ENCODE measurements at regions not wholly inside any gene's neighbourhood (a gene's known extent, or its start where the extent isn't known, plus 50 kb on each side); places are given as distances from the start of the nearest gene placed in this dataset.

DNA sequence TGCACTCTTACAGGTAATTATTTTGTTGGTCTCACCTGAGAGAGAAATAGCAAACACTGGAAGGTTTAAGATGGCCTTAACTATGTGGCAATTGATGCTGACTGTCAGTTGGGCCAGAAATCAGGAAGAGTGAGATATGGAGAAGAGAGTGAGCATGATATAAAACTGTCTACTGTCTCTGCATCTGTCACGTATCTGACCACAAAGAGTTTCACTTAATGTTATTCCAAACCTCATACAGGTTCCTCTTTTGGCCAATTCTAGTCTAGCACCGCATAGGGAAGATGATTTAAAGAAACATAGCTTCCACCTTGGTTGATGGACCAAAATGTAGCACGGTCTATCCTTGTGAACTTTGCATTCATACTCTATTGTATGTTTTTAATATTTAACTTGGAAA, 381.0 kb upstream of the BOD1L1 start:
- no peak for DNase-seq
- intact Hi-C loops (cut with DNase I): no loop called here

GRCh38 chr4:14018191-14018853, 390.8 kb upstream of the BOD1L1 start:
- no peak for DNase-seq
- intact Hi-C loops (cut with DNase I): no loop called here

GRCh38 chr4:14022456-14022855, 394.9 kb upstream of the BOD1L1 start:
- DNase-seq: no peak
- intact Hi-C loops (cut with DNase I): no loop called here

DNA sequence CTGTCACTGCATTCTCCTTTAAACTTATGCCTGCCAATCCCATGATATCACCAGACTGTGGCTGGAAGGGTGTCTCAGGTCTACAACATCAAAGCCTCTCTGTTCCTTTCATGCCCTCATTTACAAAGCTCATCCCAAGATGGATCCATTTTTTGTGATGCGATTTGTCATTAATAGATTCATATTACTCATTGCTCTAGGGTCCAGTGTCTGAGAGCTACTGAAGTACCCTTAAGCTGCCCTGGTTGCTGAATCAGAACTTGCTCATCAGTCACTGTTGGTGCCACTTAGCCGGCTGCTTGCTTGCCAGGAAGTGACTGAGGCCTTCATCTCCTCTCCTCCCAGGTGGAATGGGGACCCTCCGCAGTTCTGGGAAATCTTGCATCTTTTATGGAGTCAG, 395.5 kb upstream of the BOD1L1 start:
- no peak for DNase-seq
- intact Hi-C loops (cut with DNase I): no loop called here

DNA sequence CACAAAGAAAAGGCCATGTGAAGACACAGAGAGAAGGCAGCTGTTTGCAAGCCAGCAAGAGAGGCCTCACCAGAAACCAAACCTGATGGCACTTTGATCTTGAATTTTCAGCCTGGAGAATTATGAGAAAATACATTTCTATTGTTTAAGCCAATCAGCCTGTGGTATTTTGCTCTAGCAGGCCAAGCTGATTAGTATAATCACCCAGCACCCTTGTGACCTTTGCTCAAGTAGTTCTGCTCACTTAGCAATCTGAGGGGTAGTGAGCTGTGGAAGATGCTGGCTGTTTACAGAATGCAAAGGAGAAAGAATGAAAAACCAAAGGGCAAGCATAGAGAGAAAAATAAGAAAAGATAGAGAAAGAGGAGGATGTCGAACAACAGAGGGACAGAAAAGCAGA, 396.4 kb upstream of the BOD1L1 start:
- intact Hi-C loops (cut with DNase I): no loop called here
- DNase-seq: no peak

DNA sequence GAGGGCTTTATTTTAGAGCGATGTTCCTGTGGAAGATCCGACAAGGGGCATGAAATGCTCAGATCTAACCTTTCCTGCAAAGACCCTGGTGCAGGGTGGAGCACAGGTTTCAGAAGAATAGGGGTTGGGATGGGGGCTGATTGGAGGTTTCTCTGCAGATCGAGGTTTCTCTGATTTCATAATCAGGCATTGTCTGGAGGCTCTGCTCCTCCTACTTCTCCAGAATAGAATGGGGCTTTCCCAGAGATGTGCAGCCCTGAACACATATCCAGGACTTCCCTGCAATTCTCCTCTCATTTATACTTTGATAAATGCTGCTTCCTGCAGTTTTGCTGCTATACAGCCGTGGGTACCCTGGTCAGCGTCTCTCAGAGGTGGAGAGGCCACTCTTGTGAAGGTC, 397.6 kb upstream of the BOD1L1 start:
- intact Hi-C loops (cut with DNase I): no loop called here
- no peak for DNase-seq

- intact Hi-C loops (cut with DNase I): no loop called here
- no peak for DNase-seq
Observed at GRCh38 chr4:14025891-14026290, 398.4 kb upstream of the BOD1L1 start.

DNA sequence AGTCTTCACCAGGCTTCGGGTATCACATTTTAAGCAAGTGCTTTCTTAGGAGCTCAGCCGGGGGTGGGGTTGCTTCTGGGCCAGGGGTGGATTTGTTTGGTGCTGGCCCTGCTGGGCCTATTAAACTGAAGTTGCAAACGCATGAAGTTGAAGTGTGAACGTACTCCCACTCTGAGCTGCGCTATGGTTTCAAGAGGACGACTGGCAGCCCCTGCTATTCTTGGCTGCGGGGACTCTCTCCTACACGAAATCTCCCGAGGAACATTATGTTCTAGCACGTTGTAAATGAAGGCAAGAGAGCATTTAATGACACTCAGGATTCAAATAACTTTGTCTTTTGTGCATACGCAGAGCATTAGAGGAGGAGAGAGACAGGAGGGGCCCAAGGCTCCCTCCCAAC, 401.3 kb upstream of the BOD1L1 start:
- peak in 9 of 10 donors; percentile 7 to 89 (median 43) for DNase-seq
- intact Hi-C loops (cut with DNase I): loop anchor here (2.0 kb wide), 1 partner anchor 34 kb away; no protein-coding TSS in a partner anchor

DNA sequence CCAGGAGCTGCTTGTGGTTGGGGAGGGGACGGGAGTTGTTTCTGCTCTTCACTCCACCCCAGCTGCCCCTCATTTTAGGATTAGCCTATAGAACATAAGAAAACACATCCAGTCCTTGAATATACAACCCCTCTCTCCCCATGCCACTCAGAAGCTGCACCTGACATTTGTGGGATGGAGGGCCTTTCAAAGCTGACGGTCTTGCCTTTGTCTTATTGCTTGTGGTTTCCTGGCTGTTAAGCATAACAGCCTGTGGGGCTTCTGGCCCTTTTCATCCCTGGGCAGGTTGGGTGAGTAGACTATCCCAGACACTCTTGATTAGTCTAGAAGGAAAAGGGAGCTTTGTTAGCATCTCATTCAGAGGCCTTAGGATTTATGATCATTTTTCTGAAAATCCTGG, 407.6 kb upstream of the BOD1L1 start:
- intact Hi-C loops (cut with DNase I): no loop called here
- DNase-seq: no peak

GRCh38 chr4:14043203-14043602, 415.7 kb upstream of the BOD1L1 start:
- intact Hi-C loops (cut with DNase I): no loop called here

GRCh38 chr4:14046642-14047041, 419.1 kb upstream of the BOD1L1 start:
- intact Hi-C loops (cut with DNase I): no loop called here
- no peak for DNase-seq

More at GRCh38 chr4:14043203-14043602, 415.7 kb upstream of the BOD1L1 start:
- no peak for DNase-seq

- intact Hi-C loops (cut with DNase I): no loop called here
- no peak for DNase-seq
Observed at GRCh38 chr4:14047840-14048239, 420.3 kb upstream of the BOD1L1 start.

GRCh38 chr4:14049946-14050345, 422.4 kb upstream of the BOD1L1 start:
- intact Hi-C loops (cut with DNase I): no loop called here
- no peak for DNase-seq

- no peak for DNase-seq
- intact Hi-C loops (cut with DNase I): no loop called here
Observed at GRCh38 chr4:14053291-14053690, 425.8 kb upstream of the BOD1L1 start.

GRCh38 chr4:14054391-14054790, 426.9 kb upstream of the BOD1L1 start:
- intact Hi-C loops (cut with DNase I): no loop called here
- DNase-seq: no peak

DNA sequence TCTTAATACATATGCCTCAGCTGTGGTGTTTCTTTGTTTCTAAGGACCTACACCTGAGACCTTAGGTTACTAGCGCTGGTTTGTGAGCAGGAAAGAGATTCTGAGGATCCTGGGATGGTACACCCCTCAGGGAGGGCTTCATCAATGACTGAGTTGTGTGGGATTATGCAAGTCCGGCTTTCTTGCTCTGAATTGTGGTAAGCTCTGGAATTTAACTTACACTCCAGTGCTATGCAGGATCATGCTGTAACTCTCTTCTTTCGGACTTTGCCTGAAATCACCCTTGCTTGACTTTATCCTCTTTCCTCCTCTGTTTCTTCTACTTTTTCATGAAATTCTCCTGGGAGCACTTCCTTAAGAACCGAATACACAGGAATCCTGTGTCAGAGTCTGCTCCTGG, 431.5 kb upstream of the BOD1L1 start:
- intact Hi-C loops (cut with DNase I): no loop called here
- DNase-seq: no peak

GRCh38 chr4:14064984-14065383, 437.5 kb upstream of the BOD1L1 start:
- DNase-seq: no peak
- intact Hi-C loops (cut with DNase I): no loop called here

GRCh38 chr4:14065406-14065805, 437.9 kb upstream of the BOD1L1 start:
- intact Hi-C loops (cut with DNase I): no loop called here
- no peak for DNase-seq

- intact Hi-C loops (cut with DNase I): no loop called here
- DNase-seq: no peak
Observed at GRCh38 chr4:14066979-14067378, 439.5 kb upstream of the BOD1L1 start.

DNA sequence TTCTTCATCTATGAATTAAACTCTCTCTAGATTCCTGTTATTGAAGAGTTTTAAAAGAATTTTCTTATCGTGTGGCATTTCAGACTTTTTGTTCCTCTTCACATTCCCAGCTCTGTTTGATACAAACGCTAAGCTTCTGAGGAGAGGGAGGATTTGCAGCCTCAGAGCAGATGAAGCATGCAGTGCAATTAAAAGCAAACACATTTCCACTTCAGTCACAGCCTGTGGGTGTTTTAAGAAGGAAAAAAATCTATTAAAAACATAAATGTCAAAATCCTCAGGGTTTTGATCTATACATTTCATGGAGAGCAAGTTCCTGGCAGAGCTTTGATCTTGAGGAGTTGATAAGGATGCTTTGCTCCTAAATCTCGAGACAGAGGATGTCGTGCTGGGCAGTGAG, 442.4 kb upstream of the BOD1L1 start:
- no peak for DNase-seq

DNA sequence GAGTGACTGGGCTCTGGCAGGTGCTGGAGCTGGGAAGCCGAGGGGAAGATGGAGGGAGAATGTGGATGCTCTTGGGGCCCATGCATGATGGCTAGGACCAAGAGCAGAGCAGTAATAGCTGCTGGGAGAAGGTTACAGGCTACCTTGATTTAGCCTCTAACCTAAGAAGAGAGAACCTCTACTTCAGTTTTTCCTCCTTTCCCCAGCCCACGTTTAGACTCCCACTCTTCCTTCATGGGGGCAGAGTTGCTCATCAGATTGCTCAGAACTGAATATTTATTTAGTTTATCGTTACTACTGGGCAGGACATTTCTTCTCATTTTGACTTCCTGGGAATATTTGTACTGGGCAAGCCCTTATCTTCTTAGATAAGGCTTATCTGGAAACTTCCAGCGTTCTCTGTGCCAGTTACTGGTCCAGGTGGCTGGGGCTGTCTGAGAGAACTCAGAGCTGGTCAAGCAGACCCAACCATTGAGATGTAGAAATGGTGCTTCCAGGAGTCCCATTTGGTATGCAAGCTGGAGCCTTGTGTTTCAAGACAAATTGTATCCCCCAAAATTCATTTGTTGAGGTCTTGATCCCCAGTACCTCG, 442.9 kb upstream of the BOD1L1 start:
- DNase-seq: no peak
- intact Hi-C loops (cut with DNase I): no loop called here

More for the DNA sequence above, 442.4 kb upstream of the BOD1L1 start:
- intact Hi-C loops (cut with DNase I): no loop called here

- intact Hi-C loops (cut with DNase I): no loop called here
- no peak for DNase-seq
Observed at GRCh38 chr4:14072506-14072905, 445.0 kb upstream of the BOD1L1 start.

DNA sequence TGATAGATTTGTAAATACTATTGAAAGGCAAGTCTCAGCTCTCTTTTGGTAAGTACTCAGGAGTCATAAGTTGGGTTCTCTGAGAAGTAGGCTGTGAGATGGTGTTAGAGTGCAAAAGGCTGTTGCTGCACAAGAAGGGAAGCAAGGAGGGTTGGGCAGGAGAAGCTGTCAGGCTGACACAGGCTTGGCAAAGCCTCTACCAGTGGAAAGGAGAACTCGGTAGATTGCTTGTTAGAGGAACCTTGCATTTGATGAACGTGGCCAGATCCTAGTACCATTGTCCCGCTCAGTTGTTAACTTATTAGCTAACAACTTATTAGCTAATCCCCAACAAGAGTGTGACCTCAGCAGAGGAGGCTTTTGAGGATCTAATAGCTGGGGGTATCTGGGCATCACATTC, 449.3 kb upstream of the BOD1L1 start:
- DNase-seq: no peak
- intact Hi-C loops (cut with DNase I): no loop called here
